GM23248 (cell line): ENCODE measurements at regions not wholly inside any gene's neighbourhood (a gene's known extent, or its start where the extent isn't known, plus 50 kb on each side); places are given as distances from the start of the nearest gene placed in this dataset.

Source experiments
- DNase-seq: peaks from one replicate; pipeline ENCODE4 v3.0.0-alpha.2; 2015
- H2AFZ ChIP-seq: fragments of 200-600 bp; sonication (generic); 2 replicates; pipeline ENCODE4 v1.6.1; 2016; ENCODE audit warnings: antibody characterized with exemption
- H3F3A ChIP-seq: fragments of 200-600 bp; sonication (generic); 2 replicates; pipeline ENCODE4 v1.6.1; 2016; ENCODE audit warnings: mild to moderate bottlenecking, antibody characterized with exemption, mixed run types; ENCODE audit not compliant: insufficient read depth
- H3K27ac ChIP-seq: fragments of 200-600 bp; sonication (generic); 2 replicates; pipeline ENCODE4 v1.5.1; 2016; ENCODE audit warnings: mild to moderate bottlenecking
- H3K27me3 ChIP-seq: fragments of 200-600 bp; sonication (generic); replicated peaks from 2 replicates; pipeline ENCODE4 v1.6.1; 2016; ENCODE audit warnings: mild to moderate bottlenecking; ENCODE audit not compliant: insufficient read depth
- H3K36me3 ChIP-seq: fragments of 200-600 bp; sonication (generic); 2 replicates; pipeline ENCODE4 v1.6.1; 2016; ENCODE audit warnings: low read depth, mild to moderate bottlenecking
- H3K4me1 ChIP-seq: fragments of 200-600 bp; sonication (generic); 2 replicates; pipeline ENCODE4 v1.6.1; 2016; ENCODE audit warnings: mild to moderate bottlenecking; ENCODE audit not compliant: insufficient read depth
- H3K4me2 ChIP-seq: fragments of 200-600 bp; sonication (generic); one replicate; pipeline ENCODE4 v1.6.1; 2016; ENCODE audit warnings: mild to moderate bottlenecking; ENCODE audit not compliant: unreplicated experiment
- H3K4me3 ChIP-seq: fragments of 200-600 bp; sonication (generic); 2 replicates; pipeline ENCODE4 v1.5.1; 2016; ENCODE audit warnings: mild to moderate bottlenecking
- H3K79me2 ChIP-seq: fragments of 200-600 bp; sonication (generic); 2 replicates; pipeline ENCODE4 v1.6.1; 2016; ENCODE audit warnings: mild to moderate bottlenecking; ENCODE audit not compliant: insufficient read depth
- H3K9ac ChIP-seq: fragments of 200-600 bp; sonication (generic); 2 replicates; pipeline ENCODE4 v1.6.1; 2016; ENCODE audit warnings: mild to moderate bottlenecking
- H3K9me2 ChIP-seq: fragments of 200-600 bp; sonication (generic); 2 replicates; pipeline ENCODE4 v1.6.1; 2016; ENCODE audit warnings: mixed run types, mild to moderate bottlenecking, moderate library complexity; ENCODE audit not compliant: insufficient read depth
- H3K9me3 ChIP-seq: fragments of 200-600 bp; sonication (generic); one replicate; pipeline ENCODE4 v1.6.1; 2017; ENCODE audit warnings: low read depth
- H4K20me1 ChIP-seq: fragments of 200-600 bp; sonication (generic); 2 replicates; pipeline ENCODE4 v1.6.0; 2016; ENCODE audit not compliant: insufficient read depth
- EZH2 ChIP-seq: fragments of 200-600 bp; sonication (generic); IDR thresholded peaks from 2 replicates; pipeline ENCODE4 v1.6.1; 2018; ENCODE audit warnings: antibody characterized with exemption, mild to moderate bottlenecking; ENCODE audit not compliant: insufficient read depth, poor library complexity, severe bottlenecking
- EZH2phosphoT487 ChIP-seq: fragments of 200-600 bp; sonication (generic); IDR thresholded peaks from 2 replicates; pipeline ENCODE4 v1.6.1; 2018; ENCODE audit warnings: antibody characterized with exemption, moderate library complexity, mild to moderate bottlenecking, low read depth; ENCODE audit not compliant: insufficient read depth
- WGBS, 2 experiments: methylation state at CpG; one replicate each; pipeline ENCODE4 v1.1.6; 2015 to 2017; ENCODE audit warnings: low lambda C conversion rate in 2 of 2, low coverage in 1 of 2; ENCODE audit errors: missing lambda C conversion rate in 2 of 2; 5-methylcytosine and 5-hydroxymethylcytosine counted together
- in situ Hi-C: fragments of 300-500 bp; cut with MboI; formaldehyde crosslinking; loops from 2 replicates; pipeline ENCODE4 v1.15.0; 2020

DNA sequence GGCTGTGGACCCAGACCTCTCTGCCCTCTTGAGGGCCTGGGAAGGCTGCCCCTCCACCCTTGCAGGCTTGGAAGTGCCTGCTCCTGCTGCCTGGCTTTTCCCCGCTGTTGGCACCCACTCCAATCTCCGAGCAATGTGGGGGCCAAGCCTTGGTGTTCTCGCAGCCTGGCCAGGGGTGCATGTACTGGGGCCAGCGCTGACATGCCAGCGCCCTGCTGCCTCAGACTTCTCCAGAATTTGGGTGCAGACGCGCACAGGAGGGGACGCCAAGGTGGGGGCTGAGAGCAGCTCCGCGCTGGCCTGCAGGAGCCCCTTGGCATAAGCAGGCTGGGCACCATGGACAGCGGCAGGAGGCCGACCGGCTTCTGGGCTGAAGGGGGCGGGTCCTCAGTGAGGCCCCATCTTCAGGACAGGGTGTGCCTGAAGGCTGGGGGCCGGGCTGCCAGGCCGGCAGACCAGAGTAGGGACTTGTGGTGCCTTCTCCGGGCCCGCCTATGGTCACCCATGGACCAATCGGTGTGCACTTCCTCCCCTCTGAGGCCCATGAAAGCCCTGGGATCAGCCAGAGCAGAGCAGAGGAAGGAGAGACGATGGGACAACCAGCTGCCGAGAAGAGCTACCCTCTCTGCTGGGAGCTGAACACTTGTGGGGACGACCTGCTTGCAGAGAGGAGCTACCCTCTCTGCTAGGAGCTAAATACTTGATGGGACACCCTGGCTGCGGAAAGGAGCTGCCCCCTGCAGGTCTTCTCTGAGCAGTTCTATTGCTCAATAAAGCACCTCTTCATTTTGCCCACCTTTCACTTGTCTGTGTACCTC is 118.3 kb downstream of the DNAAF6 start:
- no peaks in the 10 kb centered on the region for H3K9me2 ChIP-seq
- no peaks in the 10 kb centered on the region for H4K20me1 ChIP-seq
- no peaks in the 10 kb centered on the region for H3F3A ChIP-seq
- in situ Hi-C loops: no loop called here
- no peak for TF ChIP-seq EZH2
- TF ChIP-seq EZH2phosphoT487: no peak
- peak; percentile 45 for DNase-seq
- no peaks in the 10 kb centered on the region for H3K27me3 ChIP-seq
- no peaks in the 10 kb centered on the region for H3K4me1 ChIP-seq
- H3K9me3 ChIP-seq: no peaks in the 10 kb centered on the region
- no peak overlapping the region for H2AFZ ChIP-seq
- no peaks in the 10 kb centered on the region for H3K79me2 ChIP-seq
- no peak overlapping the region for H3K27ac ChIP-seq
- 9 to 16% methylated on average over 6 to 11 of the region's 23 CpGs for WGBS, 2 experiments
- H3K9ac ChIP-seq: no peak overlapping the region
- H3K4me2 ChIP-seq: no peak overlapping the region
- no peak overlapping the region for H3K4me3 ChIP-seq
- H3K36me3 ChIP-seq: no peaks in the 10 kb centered on the region

DNA sequence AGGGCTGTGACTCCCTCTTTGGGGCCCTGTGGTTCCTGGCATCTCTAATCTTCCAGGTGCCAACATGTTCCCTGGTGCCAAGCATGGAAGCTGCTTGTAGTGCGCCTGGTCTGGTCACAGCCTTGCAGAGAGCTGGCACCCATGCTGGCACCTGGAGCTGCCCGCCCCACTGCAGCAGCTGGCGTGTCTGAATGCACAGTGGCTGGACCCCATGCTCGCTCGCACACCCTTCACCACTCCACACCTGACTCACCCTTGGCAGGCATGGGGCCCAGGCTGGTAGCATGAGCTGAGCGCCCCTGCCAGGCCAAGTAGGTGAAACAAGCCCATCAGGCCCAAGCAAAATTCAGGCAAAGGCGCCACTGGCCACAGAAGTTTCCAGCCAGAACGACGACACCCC is 119.1 kb downstream of the DNAAF6 start:
- H3F3A ChIP-seq: no peaks in the 10 kb centered on the region
- H4K20me1 ChIP-seq: no peaks in the 10 kb centered on the region
- no peaks in the 10 kb centered on the region for H3K36me3 ChIP-seq
- H3K27ac ChIP-seq: no peak overlapping the region
- in situ Hi-C loops: no loop called here
- H3K27me3 ChIP-seq: no peaks in the 10 kb centered on the region
- DNase-seq: no peak
- H3K79me2 ChIP-seq: no peaks in the 10 kb centered on the region
- no peak overlapping the region for H3K9ac ChIP-seq
- no peak overlapping the region for H3K4me2 ChIP-seq
- 50 to 65% methylated on average over 7 to 9 of the region's 9 CpGs for WGBS, 2 experiments
- TF ChIP-seq EZH2phosphoT487 (no peak), EZH2 (no peak)
- H2AFZ ChIP-seq: no peak overlapping the region
- no peaks in the 10 kb centered on the region for H3K9me2 ChIP-seq
- H3K9me3 ChIP-seq: no peaks in the 10 kb centered on the region
- no peak overlapping the region for H3K4me3 ChIP-seq
- no peaks in the 10 kb centered on the region for H3K4me1 ChIP-seq

DNA sequence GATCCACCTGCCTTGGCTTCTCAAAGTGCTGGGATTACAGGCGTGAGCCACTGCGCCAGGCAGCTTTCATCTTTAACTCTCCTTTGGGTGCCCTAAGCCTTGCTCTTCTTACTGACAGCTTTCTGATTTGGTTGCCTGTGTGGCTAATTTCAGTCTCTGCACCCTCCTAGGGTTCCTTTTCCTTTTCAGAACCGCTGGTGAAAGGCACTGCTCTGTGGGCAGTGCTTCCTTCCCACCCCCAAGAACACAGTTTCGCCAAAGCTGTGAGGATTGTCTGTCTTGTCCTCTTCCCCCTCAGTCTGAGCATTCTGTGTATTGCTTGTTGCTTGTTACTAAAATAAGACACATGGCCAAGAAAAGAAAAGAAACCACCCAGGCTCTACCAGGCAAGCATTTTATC is 101.4 kb upstream of the FRMPD3 start:
- Histone ChIP-seq H3K9me2 (no peaks in the 10 kb centered on the region), H3K4me1 (no peaks in the 10 kb centered on the region), H3K4me3 (no peak overlapping the region), H3K36me3 (no peaks in the 10 kb centered on the region), H3K9ac (no peak overlapping the region), H3K27me3 (no peaks in the 10 kb centered on the region), H4K20me1 (no peaks in the 10 kb centered on the region), H3F3A (no peaks in the 10 kb centered on the region), H3K9me3 (no peaks in the 10 kb centered on the region), H3K79me2 (no peaks in the 10 kb centered on the region), H3K27ac (no peak overlapping the region), H2AFZ (no peak overlapping the region), H3K4me2 (no peak overlapping the region)
- no peak for TF ChIP-seq EZH2phosphoT487
- TF ChIP-seq EZH2: no peak
- WGBS, 2 experiments: 46 to 60% methylated on average over 3 to 4 of the region's 4 CpGs
- in situ Hi-C loops: no loop called here
- DNase-seq: no peak

DNA sequence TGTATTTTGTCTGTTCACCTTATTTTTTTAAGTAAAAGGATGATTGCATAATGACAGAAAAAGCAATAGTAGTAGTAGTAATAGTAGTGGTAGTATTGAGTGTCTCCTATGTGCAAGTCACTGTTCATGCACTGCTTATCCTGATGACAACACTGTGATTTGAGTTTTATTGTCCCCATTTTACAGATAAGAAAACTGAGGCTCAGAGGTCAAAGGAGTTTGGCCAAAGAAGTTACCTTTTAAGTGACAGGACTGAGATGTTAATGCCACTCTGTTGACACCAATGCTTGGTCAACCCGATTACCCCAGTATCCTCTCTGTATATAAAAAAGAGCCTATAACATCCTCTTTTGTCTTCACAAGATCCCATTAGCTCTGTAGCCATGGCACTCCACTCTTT is 100.5 kb upstream of the FRMPD3 start:
- Histone ChIP-seq H3K27ac (no peak overlapping the region), H3K4me1 (no peaks in the 10 kb centered on the region), H3K9me2 (no peaks in the 10 kb centered on the region), H3K4me3 (no peak overlapping the region), H3K27me3 (no peaks in the 10 kb centered on the region), H3F3A (no peaks in the 10 kb centered on the region), H3K9me3 (no peaks in the 10 kb centered on the region), H4K20me1 (no peaks in the 10 kb centered on the region), H2AFZ (no peak overlapping the region), H3K4me2 (no peak overlapping the region), H3K36me3 (no peaks in the 10 kb centered on the region), H3K9ac (no peak overlapping the region), H3K79me2 (no peaks in the 10 kb centered on the region)
- DNase-seq: no peak
- WGBS, 2 experiments: 67 to 70% methylated on average over 1 of the region's 1 CpG
- TF ChIP-seq EZH2phosphoT487: no peak
- TF ChIP-seq EZH2: no peak
- in situ Hi-C loops: no loop called here
